K562 (cell line): ENCODE measurements at regions not wholly inside any gene's neighbourhood (a gene's known extent, or its start where the extent isn't known, plus 50 kb on each side); places are given as distances from the start of the nearest gene placed in this dataset.

Experiments used
- ATAC-seq: fragments of 200-7000 bp; cut with Tn5 transposase; 3 replicates; pipeline ENCODE4 v1.9.1; 2020; ENCODE audit warnings: moderate library complexity
- BruUV-seq: library from RNA; stranded (reverse); fragments of 400-500 nt; replicated peaks from 2 replicates; lab custom pipeline; 2021; lab: Mats Ljungman, UMichigan
- CTCF ChIA-PET: fragments of 300-600 bp; formaldehyde crosslinking; extraction: SDS; loops from one replicate; lab custom pipeline; 2021; ENCODE audit warnings: low intra/inter-chr PET ratio; lab: Yijun Ruan, JAX
- POLR2A ChIA-PET: fragments of 300-600, 350-650 bp; sonication (Branson Sonifier 250); formaldehyde crosslinking; extraction: SDS; loops from one replicate; lab custom pipeline; 2021; ENCODE audit warnings: antibody characterized with exemption, inconsistent platforms; lab: Yijun Ruan, JAX
- DNase-seq, 4 experiments: peaks; one replicate each; pipeline versions ENCODE4 v3.0.0 to v3.0.0-alpha.2; 2011 to 2018; ENCODE audit warnings: low spot score in 3 of 4, mixed read lengths in 3 of 4; ENCODE audit errors: extremely low read depth in 1 of 4
- FAIRE-seq: peaks from 2 replicates; lab custom pipeline; 2011; peaks lifted over from hg19 to GRCh38; lab: Jason Lieb, UNC
- H2AFZ ChIP-seq: 2 replicates; pipeline ENCODE4 v1.6.0; 2011; ENCODE audit warnings: low read depth, low read length, control low read depth, inconsistent platforms
- H3K27ac ChIP-seq: fragments of 200-600 bp; 3 replicates; pipeline ENCODE4 v1.8.0; 2011; ENCODE audit warnings: low read depth, mild to moderate bottlenecking, control low read depth, inconsistent platforms, low read length, moderate library complexity, mixed read lengths; ENCODE audit errors: extremely low read depth
- H3K27me3 ChIP-seq, 2 experiments: fragments of 300-600 bp in 1 of 2; 2 replicates in 1 of 2; 3 replicates in 1 of 2; pipeline versions ENCODE4 v1.6.0 to v1.8.0; 2011; ENCODE audit warnings: inconsistent platforms in 2 of 2, low read length in 2 of 2, mild to moderate bottlenecking in 1 of 2, mixed read lengths in 1 of 2, moderate library complexity in 1 of 2; ENCODE audit not compliant: control insufficient read depth in 2 of 2, insufficient read depth in 2 of 2
- H3K36me3 ChIP-seq: fragments of 300-600 bp; 3 replicates; pipeline ENCODE4 v1.8.0; 2011; ENCODE audit warnings: mild to moderate bottlenecking, low read length, inconsistent platforms; ENCODE audit not compliant: control insufficient read depth, insufficient read depth
- H3K4me1 ChIP-seq, 2 experiments: fragments of 200-600 bp in 1 of 2; replicated peaks in 1 of 2; 2 replicates in 1 of 2; 3 replicates in 1 of 2; pipeline versions ENCODE4 v1.5.1 to v1.8.0; 2011; ENCODE audit warnings: inconsistent platforms in 2 of 2, low read length in 2 of 2, mild to moderate bottlenecking in 1 of 2, mixed read lengths in 1 of 2, moderate library complexity in 1 of 2; ENCODE audit not compliant: control insufficient read depth in 2 of 2, insufficient read depth in 2 of 2
- H3K4me2 ChIP-seq: 2 replicates; pipeline ENCODE4 v1.6.1; 2011; ENCODE audit warnings: low read length, control low read depth, inconsistent platforms, mixed read lengths; ENCODE audit not compliant: insufficient read depth
- H3K4me3 ChIP-seq: fragments of 200-600 bp; sonication (generic), shearing (Covaris generic); 2 replicates; pipeline ENCODE4 v1.5.1; 2016; ENCODE audit warnings: control low read depth, inconsistent platforms
- H3K79me2 ChIP-seq: fragments of 200-600 bp; 3 replicates; pipeline ENCODE4 v1.8.0; 2011; ENCODE audit warnings: low read length, inconsistent platforms; ENCODE audit not compliant: control insufficient read depth, insufficient read depth
- H3K9ac ChIP-seq, 2 experiments: 2 replicates each; pipeline versions ENCODE4 v1.6.0 to v1.6.1; 2011; ENCODE audit warnings: low read depth in 2 of 2, low read length in 2 of 2, control low read depth in 1 of 2, inconsistent platforms in 1 of 2, mild to moderate bottlenecking in 1 of 2, mixed read lengths in 1 of 2; ENCODE audit not compliant: insufficient read depth in 1 of 2
- H3K9me1 ChIP-seq: one replicate; pipeline ENCODE4 v1.6.0; 2011; ENCODE audit warnings: inconsistent platforms, mild to moderate bottlenecking, low read length, moderate library complexity; ENCODE audit not compliant: control insufficient read depth, insufficient read depth
- H3K9me3 ChIP-seq: replicated peaks from 2 replicates; pipeline ENCODE4 v1.5.1; 2011; ENCODE audit warnings: low read depth, low read length, inconsistent platforms; ENCODE audit not compliant: control insufficient read depth, insufficient read depth
- H4K20me1 ChIP-seq: replicated peaks from 2 replicates; pipeline ENCODE4 v1.6.1; 2011; ENCODE audit warnings: low read length, inconsistent platforms, mixed read lengths; ENCODE audit not compliant: control insufficient read depth, insufficient read depth
- ELF4 ChIP-seq: fragments of 450-650 bp; formaldehyde crosslinking; IDR thresholded peaks from 2 replicates; pipeline ENCODE4 v1.4.0; 2022; ENCODE audit warnings: missing genetic modification characterization
- ELK3 ChIP-seq: fragments of 450-650 bp; formaldehyde crosslinking; IDR thresholded peaks from 2 replicates; pipeline ENCODE4 v1.4.0; 2020; ENCODE audit warnings: mild to moderate bottlenecking
- ESRRA ChIP-seq: fragments of 450-650 bp; IDR thresholded peaks from 2 replicates; pipeline ENCODE4 v1.6.1; 2014; ENCODE audit warnings: low read depth, mild to moderate bottlenecking, moderate library complexity, borderline replicate concordance
- FOXJ3 ChIP-seq: sonication (generic); formaldehyde crosslinking; IDR thresholded peaks from 2 replicates; pipeline ENCODE4 v1.4.0; 2020; ENCODE audit warnings: mild to moderate bottlenecking, missing genetic modification reagents
- HNRNPL ChIP-seq: fragments of 200-400 bp; formaldehyde crosslinking; IDR thresholded peaks from 2 replicates; pipeline ENCODE4 v1.6.1; 2017; ENCODE audit warnings: low read depth, mild to moderate bottlenecking, low read length
- KAT8 ChIP-seq: fragments of 450-650 bp; IDR thresholded peaks from 2 replicates; pipeline ENCODE4 v1.6.1; 2016; ENCODE audit warnings: low read depth, mild to moderate bottlenecking
- PRPF4 ChIP-seq: fragments of 200-400 bp; formaldehyde crosslinking; IDR thresholded peaks from one replicate; pipeline ENCODE4 v1.6.1; 2017; ENCODE audit warnings: low read length, low read depth, mild to moderate bottlenecking; ENCODE audit not compliant: insufficient read depth, poor library complexity, severe bottlenecking
- RBM17 ChIP-seq: fragments of 200-400 bp; formaldehyde crosslinking; IDR thresholded peaks from 2 replicates; pipeline ENCODE4 v1.6.1; 2017; ENCODE audit warnings: low read depth, mild to moderate bottlenecking, low read length, borderline replicate concordance
- SMAD3 ChIP-seq: fragments of 450-650 bp; formaldehyde crosslinking; conservative IDR thresholded peaks from 2 replicates; pipeline ENCODE4 v1.4.0; 2020; ENCODE audit warnings: mild to moderate bottlenecking
- ZNF239 ChIP-seq: fragments of 250-450 bp; sonication (Bioruptor Pico); IDR thresholded peaks from 2 replicates; pipeline ENCODE4 v1.4.0; 2020; ENCODE audit warnings: mild to moderate bottlenecking
- ZNF780A ChIP-seq: fragments of 250-450 bp; sonication (Bioruptor Pico); IDR thresholded peaks from 2 replicates; pipeline ENCODE4 v1.5.0; 2021; ENCODE audit warnings: mild to moderate bottlenecking
- WGBS: fragments of 100-300 bp; shearing (Covaris generic); methylation state at CpG from one replicate; pipeline ENCODE4 v1.1.6; 2016; ENCODE audit warnings: low coverage, mixed read lengths; ENCODE audit not compliant: insufficient coverage; ENCODE audit errors: missing lambda C conversion rate; 5-methylcytosine and 5-hydroxymethylcytosine counted together
- in situ Hi-C: fragments of 300-500 bp; cut with MboI; formaldehyde crosslinking; loops from 4 replicates; pipeline ENCODE4 v1.15.0; 2018; ENCODE audit warnings: inconsistent platforms, mixed read lengths
- intact Hi-C: fragments of 100-400 bp; cut with micrococcal nuclease; formaldehyde crosslinking; loops from 2 replicates; pipeline ENCODE4 v1.14.2; 2022

GRCh38 chr18:67092141-67092540 lies 424.4 kb downstream of the DSEL start (continued):
- TF ChIP-seq ZNF239 (CRISPR knock-in tag) = no peak
- no peak for TF ChIP-seq FOXJ3 (CRISPR knock-in tag)
- TF ChIP-seq ESRRA = no peak
- no peak for TF ChIP-seq KAT8
- no peak for TF ChIP-seq PRPF4

DNA sequence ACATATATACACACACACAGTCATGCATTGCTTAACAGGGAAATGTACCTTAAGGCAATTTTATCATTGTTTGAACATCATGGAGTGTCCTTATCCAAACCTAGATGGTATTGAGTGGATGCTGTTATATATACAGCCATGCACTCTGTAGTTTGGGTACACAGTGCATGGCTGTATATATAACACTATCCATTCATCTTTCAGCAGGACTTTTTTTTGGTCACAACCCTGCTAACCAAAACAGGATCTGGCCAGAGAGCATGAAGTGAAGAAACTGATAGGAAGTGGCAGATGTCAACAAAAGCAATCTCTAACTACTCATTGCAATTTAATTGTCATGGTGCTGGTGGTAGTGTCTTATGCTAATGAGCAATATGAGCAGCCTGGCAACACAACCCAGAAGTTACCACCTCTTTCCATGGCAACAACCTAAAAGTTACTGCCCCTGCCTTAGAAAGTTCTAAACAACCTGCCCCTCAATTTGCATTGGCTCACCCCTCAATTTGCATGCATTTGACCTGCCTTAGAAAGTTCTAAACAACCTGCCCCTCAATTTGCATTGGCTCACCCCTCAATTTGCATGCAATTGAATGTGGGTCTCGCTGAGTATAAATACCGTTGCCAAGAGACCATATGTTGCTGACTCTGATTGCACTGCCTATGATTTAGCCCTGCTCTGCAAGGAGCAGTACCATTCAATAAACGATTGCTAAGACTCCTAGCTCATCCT lies 434.9 kb downstream of the DSEL start:
- TF ChIP-seq RBM17 (no peak), HNRNPL (no peak), ELK3 (no peak), ZNF780A (CRISPR knock-in tag) (no peak), SMAD3 (CRISPR knock-in tag) (no peak), ELF4 (no peak)
- WGBS = 3% methylated on average over 3 of the region's 3 CpGs
- Histone ChIP-seq H3K27me3 (no peaks in the 10 kb centered on the region), H2AFZ (no peak overlapping the region), H3K9me3 (no peaks in the 10 kb centered on the region), H3K4me1 (no peaks in the 10 kb centered on the region), H3K9me1 (no peaks in the 10 kb centered on the region), H3K9ac (no peak overlapping the region), H3K36me3 (no peaks in the 10 kb centered on the region), H3K4me3 (no peak overlapping the region), H3K79me2 (no peaks in the 10 kb centered on the region), H3K4me2 (no peak overlapping the region), H4K20me1 (no peaks in the 10 kb centered on the region), H3K27ac (no peak overlapping the region)
- ChIA-PET CTCF (no interaction called here), POLR2A (no interaction called here)
- FAIRE-seq (no peak), DNase-seq (no peak), ATAC-seq (no peak)
- BruUV-seq = no TSS peak
- intact Hi-C loops (no loop called here), in situ Hi-C loops (no loop called here)
